Urinary bladder (tissue), 3 donors: ENCODE measurements at regions not wholly inside any gene's neighbourhood (a gene's known extent, or its start where the extent isn't known, plus 50 kb on each side); places are given as distances from the start of the nearest gene placed in this dataset.

Source experiments
- DNase-seq: peaks from one replicate; pipeline ENCODE4 v3.0.0-alpha.2; 2015; ENCODE audit errors: extremely low spot score
- H3K27ac ChIP-seq: one replicate; pipeline ENCODE4 v1.5.1; 2013; ENCODE audit warnings: low read depth, mild to moderate bottlenecking, moderate library complexity
- H3K36me3 ChIP-seq: one replicate; pipeline ENCODE4 v1.6.1; 2013; ENCODE audit warnings: mild to moderate bottlenecking, moderate library complexity; ENCODE audit not compliant: insufficient read depth
- H3K4me1 ChIP-seq: one replicate; pipeline ENCODE4 v1.6.1; 2013; ENCODE audit warnings: mild to moderate bottlenecking, moderate library complexity; ENCODE audit not compliant: insufficient read depth
- H3K4me3 ChIP-seq: one replicate; pipeline ENCODE4 v1.5.1; 2013; ENCODE audit warnings: low read depth, low read length
- WGBS: extraction: QIAGEN DNeasy Blood & Tissue Kit; methylation state at CpG from one replicate; pipeline ENCODE4 v1.1.7; 2013; 5-methylcytosine and 5-hydroxymethylcytosine counted together
- donor health status: healthy with polysubstance abuse.
- donor health status: healthy.

DNA sequence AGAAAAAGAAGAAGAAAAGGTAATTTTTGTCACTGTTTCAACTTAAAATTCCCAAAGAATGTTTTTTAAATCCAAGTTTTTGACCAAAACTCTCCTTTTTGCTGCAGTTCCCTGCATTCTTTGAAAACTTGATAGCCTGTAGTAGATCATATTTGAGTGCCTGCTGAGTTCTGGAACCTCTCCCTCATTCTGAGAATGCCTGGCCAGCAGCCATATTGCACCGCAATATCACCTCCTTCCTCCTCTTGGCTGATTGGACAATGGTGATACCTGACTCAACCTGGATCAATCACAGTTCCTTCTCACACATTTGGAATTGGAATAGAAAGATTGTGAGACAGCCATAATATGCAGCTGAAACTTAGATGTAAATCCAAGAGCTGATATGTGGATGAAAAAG lies 97.6 kb upstream of the GAP43 start:
- no peak for DNase-seq
- H3K4me3 ChIP-seq = no peak overlapping the region
- no peaks in the 10 kb centered on the region for H3K36me3 ChIP-seq
- no peak overlapping the region for H3K27ac ChIP-seq
- H3K4me1 ChIP-seq = no peaks in the 10 kb centered on the region
- 70% methylated on average over 1 of the region's 1 CpG for WGBS

GRCh38 chr3:115533218-115533617 lies 90.1 kb upstream of the GAP43 start:
- 94% methylated on average over 1 of the region's 1 CpG for WGBS
- Histone ChIP-seq H3K4me1 (no peaks in the 10 kb centered on the region), H3K4me3 (no peak overlapping the region), H3K27ac (no peak overlapping the region), H3K36me3 (no peaks in the 10 kb centered on the region)
- DNase-seq = no peak

DNA sequence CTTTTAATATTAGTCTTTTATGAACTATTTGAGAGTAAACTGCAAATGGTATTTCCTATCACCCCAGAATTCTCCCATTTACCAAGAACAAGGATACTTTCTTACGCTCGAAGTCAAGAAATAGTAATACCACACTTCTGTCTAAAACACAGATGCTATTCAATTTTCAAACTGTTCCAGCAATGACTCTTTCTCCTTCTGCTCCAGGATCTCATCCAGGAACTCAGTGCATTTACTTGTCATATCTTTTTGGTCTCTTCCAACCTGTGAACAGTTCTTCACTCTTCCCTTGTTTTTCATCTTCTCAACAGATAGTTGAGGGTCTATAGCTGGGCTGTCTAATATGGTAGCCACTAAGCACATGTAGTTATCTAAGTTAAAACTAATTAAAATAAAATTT lies 87.1 kb upstream of the GAP43 start:
- no peaks in the 10 kb centered on the region for H3K36me3 ChIP-seq
- no peak overlapping the region for H3K4me3 ChIP-seq
- H3K27ac ChIP-seq = no peak overlapping the region
- no peak for DNase-seq
- WGBS = 94% methylated on average over 2 of the region's 2 CpGs
- no peaks in the 10 kb centered on the region for H3K4me1 ChIP-seq

- Histone ChIP-seq H3K4me1 (no peaks in the 10 kb centered on the region), H3K27ac (no peak overlapping the region), H3K36me3 (no peaks in the 10 kb centered on the region), H3K4me3 (no peak overlapping the region)
- DNase-seq = no peak
- 82% methylated on average over 3 of the region's 3 CpGs for WGBS
Measured at GRCh38 chr3:115537669-115538068, 85.6 kb upstream of the GAP43 start.

- no peak for DNase-seq
- Histone ChIP-seq H3K4me1 (no peaks in the 10 kb centered on the region), H3K27ac (no peak overlapping the region), H3K4me3 (no peak overlapping the region), H3K36me3 (no peaks in the 10 kb centered on the region)
- 90% methylated on average over 3 of the region's 3 CpGs for WGBS
Measured at GRCh38 chr3:115547207-115547606, 76.1 kb upstream of the GAP43 start.

DNA sequence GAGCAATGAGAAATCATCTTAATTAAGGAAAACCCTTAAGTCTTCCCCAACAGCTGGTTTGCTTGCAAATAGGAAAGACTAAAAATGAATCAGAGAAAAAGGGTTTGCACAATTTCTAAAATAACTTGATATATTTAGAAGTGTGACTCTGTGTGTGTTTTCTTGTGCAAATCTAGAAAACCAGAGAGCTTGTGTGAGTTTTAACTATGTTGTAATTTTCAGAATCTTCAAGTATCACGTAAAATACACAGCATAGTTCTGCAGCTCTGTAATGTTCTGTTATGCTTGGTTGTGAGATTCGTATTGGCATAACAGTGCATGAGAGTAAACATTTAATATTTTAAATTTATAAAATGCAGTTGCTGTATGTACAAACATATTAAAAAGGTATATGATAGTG lies 74.7 kb upstream of the GAP43 start:
- 59% methylated on average over 2 of the region's 2 CpGs for whole genome bisulfite sequencing

DNA sequence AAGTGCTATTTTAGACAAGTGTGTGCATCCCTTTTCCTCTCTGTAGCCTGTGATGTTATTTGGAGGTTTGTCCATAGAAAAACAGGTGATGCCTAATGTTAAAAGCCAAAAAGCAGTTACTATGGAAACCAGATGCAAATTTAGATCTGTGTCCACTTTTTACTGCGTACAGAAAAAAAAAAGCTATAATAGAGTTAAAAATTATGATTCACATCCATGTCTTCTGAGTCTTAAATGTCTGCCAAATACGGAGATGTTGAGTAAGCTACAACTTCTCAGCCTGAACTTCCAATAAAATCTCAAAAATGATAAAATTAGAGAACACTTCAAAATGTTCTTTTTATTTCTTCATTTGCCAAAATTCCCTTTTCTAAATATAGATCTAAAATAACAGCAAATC lies 74.2 kb upstream of the GAP43 start:
- no peaks in the 10 kb centered on the region for H3K36me3 ChIP-seq
- 40% methylated on average over 2 of the region's 2 CpGs for WGBS
- H3K27ac ChIP-seq = no peak overlapping the region
- H3K4me3 ChIP-seq = no peak overlapping the region
- H3K4me1 ChIP-seq = no peaks in the 10 kb centered on the region
- no peak for DNase-seq

More for the DNA sequence above, 74.7 kb upstream of the GAP43 start:
- no peaks in the 10 kb centered on the region for H3K36me3 ChIP-seq
- no peak for DNase-seq
- no peak overlapping the region for H3K27ac ChIP-seq
- H3K4me3 ChIP-seq = no peak overlapping the region
- no peaks in the 10 kb centered on the region for H3K4me1 ChIP-seq

DNA sequence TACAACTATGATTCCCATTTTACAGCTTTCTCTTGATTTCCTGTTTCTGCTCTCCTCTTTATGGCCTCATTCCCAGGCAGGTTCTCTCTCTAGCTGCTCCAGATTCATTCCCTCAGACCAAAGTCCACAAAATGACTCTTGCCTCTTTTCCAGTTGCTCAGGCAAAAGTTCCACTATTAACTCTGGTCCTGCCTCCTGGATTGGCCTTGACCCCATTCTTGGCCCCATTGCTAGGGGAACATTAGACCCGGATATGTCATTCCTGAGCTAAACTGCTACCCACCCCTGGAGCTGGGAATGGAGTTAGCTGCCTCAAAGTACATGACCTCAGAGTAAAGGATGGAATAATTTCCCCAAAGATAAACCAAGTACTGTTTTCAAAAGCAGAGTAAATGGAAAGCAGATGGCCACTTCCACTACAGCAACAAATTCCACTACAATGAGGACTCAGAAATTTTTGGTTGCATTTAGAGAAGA lies 73.0 kb upstream of the GAP43 start:
- no peak overlapping the region for H3K4me3 ChIP-seq
- H3K36me3 ChIP-seq = no peaks in the 10 kb centered on the region
- DNase-seq = no peak
- H3K27ac ChIP-seq = no peak overlapping the region
- WGBS = 46% methylated on average over 1 of the region's 1 CpG
- H3K4me1 ChIP-seq = no peaks in the 10 kb centered on the region

DNA sequence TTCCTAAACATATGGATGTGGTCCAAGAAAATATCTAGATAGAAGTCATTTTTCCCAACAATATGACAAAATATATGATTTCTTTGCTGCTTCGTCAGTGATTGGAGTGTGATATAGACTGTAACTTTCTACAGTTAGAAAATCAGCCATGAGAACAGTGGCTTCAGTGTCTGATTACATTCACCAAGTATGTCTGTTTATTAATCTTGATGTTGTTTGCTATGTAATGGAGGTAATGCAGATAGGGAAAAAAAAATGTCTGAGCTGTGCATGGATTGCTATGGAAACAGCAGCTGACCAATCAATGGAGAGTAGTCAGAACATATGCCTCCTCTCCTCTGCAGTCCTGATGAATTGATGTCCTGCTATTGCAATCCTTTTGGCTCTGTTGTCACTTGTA lies 72.3 kb upstream of the GAP43 start:
- no peak for DNase-seq
- Histone ChIP-seq H3K27ac (no peak overlapping the region), H3K36me3 (no peaks in the 10 kb centered on the region), H3K4me1 (no peaks in the 10 kb centered on the region), H3K4me3 (no peak overlapping the region)
- WGBS = 72% methylated on average over 1 of the region's 1 CpG

DNA sequence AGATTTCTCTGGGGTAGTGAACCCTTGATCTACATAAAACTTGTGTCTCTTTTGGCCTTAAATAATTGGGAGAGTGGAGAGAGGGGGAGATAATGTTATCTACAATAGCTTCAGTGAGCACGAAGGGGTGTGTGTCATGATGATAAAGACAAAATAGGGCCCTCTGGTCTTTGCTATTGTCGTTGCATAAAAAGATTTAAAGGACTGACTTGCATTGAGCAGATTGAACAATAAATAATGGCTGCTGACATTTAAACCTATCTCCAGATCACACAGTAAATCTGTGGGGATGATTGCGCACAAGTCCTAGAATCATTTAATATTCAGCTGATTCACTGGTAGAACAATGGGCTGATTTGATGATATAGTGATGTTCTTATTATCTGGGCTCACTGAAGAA lies 71.3 kb upstream of the GAP43 start:
- DNase-seq = no peak
- Histone ChIP-seq H3K4me1 (no peaks in the 10 kb centered on the region), H3K36me3 (no peaks in the 10 kb centered on the region), H3K4me3 (no peak overlapping the region), H3K27ac (no peak overlapping the region)
- 67% methylated on average over 3 of the region's 3 CpGs for WGBS

DNA sequence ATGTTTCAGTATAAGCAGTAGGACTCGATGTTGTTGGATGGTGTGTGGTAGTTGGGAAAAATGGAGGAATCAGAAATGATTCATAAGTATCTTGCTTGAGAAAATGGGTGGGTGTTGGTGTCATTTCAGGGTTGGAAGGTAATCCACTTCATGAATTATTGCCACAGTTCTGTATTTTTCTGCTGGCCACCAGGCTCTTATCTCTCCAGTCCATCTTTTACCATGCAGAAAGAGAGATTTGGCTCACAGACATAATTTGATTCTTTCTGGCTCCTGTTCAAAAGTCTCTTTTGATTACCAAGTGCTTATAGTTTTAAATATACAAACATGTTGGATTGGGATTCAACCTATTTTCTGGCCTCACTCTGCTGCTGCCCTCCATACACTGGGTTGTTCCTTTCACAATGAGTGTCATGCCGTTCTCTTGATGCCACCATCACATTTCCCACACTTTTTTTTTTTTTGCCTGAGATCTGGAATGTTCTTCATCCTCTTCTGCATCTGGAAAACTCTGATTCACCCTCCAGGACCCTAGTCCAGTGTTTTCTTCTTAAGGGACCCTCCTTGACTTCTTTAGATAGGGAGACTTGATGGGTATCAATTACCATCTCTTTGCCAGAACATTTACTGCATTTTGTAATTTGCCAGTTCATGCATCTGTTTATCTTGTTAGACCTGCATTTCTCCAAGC lies 69.4 kb upstream of the GAP43 start:
- WGBS = 86% methylated on average over 2 of the region's 2 CpGs
- H3K4me1 ChIP-seq = no peaks in the 10 kb centered on the region
- DNase-seq = no peak
- H3K36me3 ChIP-seq = no peaks in the 10 kb centered on the region
- no peak overlapping the region for H3K4me3 ChIP-seq
- no peak overlapping the region for H3K27ac ChIP-seq

DNA sequence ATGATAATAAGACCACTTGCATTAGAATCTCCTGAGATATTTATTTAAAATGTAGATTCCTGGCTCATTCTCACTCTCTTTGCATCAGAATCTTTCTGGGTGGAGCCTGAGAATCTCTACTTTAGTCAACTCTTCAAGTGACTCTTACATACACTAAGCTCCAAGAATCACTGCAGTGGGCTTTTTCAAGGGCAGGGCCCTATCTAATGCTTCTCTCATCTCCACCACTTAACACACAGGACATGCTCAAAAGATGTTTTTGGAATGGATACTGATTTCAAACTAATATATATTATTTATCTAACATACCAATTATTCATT lies 68.9 kb upstream of the GAP43 start:
- Histone ChIP-seq H3K4me1 (no peaks in the 10 kb centered on the region), H3K4me3 (no peak overlapping the region), H3K36me3 (no peaks in the 10 kb centered on the region), H3K27ac (no peak overlapping the region)
- DNase-seq = no peak

- H3K4me3 ChIP-seq = no peak overlapping the region
Measured at GRCh38 chr3:115562636-115563267, 60.6 kb upstream of the GAP43 start.

GRCh38 chr3:115563984-115564383 lies 59.3 kb upstream of the GAP43 start:
- DNase-seq = no peak
- no peak overlapping the region for H3K27ac ChIP-seq
- H3K4me3 ChIP-seq = no peak overlapping the region
- H3K4me1 ChIP-seq = no peaks in the 10 kb centered on the region
- no peaks in the 10 kb centered on the region for H3K36me3 ChIP-seq
- WGBS = 93% methylated on average over 1 of the region's 1 CpG

More at GRCh38 chr3:115562636-115563267, 60.6 kb upstream of the GAP43 start:
- no peak for DNase-seq
- Histone ChIP-seq H3K4me1 (no peaks in the 10 kb centered on the region), H3K27ac (no peak overlapping the region), H3K36me3 (no peaks in the 10 kb centered on the region)
- 83% methylated on average over 4 of the region's 4 CpGs for WGBS
